ENCODE measurements at regions not wholly inside any gene's neighbourhood (a gene's known extent, or its start where the extent isn't known, plus 50 kb on each side); places are given as distances from the start of the nearest gene placed in this dataset.
A peak's percentile ranks its signal among the peaks of the same experiment; 100 is the strongest.

GRCh38 chr15:66846811-66847210 lies 144.8 kb downstream of the SMAD6 start:
- Histone ChIP-seq H3K27ac (no peak overlapping the region), H3K4me3 (no peak overlapping the region)

- no peak overlapping the region for H3K27ac ChIP-seq
- no peak overlapping the region for H3K4me3 ChIP-seq
Measured at GRCh38 chr15:66847565-66847991, 145.5 kb downstream of the SMAD6 start.

GRCh38 chr15:66848116-66848515 lies 146.1 kb downstream of the SMAD6 start:
- Histone ChIP-seq H3K4me3 (no peak overlapping the region), H3K27ac (peak overlapping the region in 3 of 21 experiments; percentile 10 to 66 (median 18))

- Histone ChIP-seq H3K27ac (peak overlapping the region in 4 of 21 experiments; percentile 10 to 66 (median 29)), H3K4me3 (no peak overlapping the region)
Measured at GRCh38 chr15:66848686-66849392, 146.8 kb downstream of the SMAD6 start.

- no peak overlapping the region for H3K4me3 ChIP-seq
- H3K27ac ChIP-seq = peak overlapping the region in 5 of 21 experiments; percentile 9 to 66 (median 40)
Measured at GRCh38 chr15:66849393-66849745, 147.3 kb downstream of the SMAD6 start.

- Histone ChIP-seq H3K4me3 (no peak overlapping the region), H3K27ac (peak overlapping the region in 7 of 21 experiments; percentile 9 to 66 (median 40))
Measured at GRCh38 chr15:66849746-66850077, 147.7 kb downstream of the SMAD6 start.

- Histone ChIP-seq H3K27ac (peak overlapping the region in 8 of 21 experiments; percentile 9 to 71 (median 43)), H3K4me3 (no peak overlapping the region)
Measured at GRCh38 chr15:66850078-66850991, 148.3 kb downstream of the SMAD6 start.

GRCh38 chr15:66850996-66851310 lies 148.9 kb downstream of the SMAD6 start:
- no peak overlapping the region for H3K4me3 ChIP-seq
- peak overlapping the region in 3 of 21 experiments; percentile 1 to 71 (median 36) for H3K27ac ChIP-seq

GRCh38 chr15:66851311-66852063 lies 149.5 kb downstream of the SMAD6 start:
- H3K27ac ChIP-seq = peak overlapping the region in 7 of 21 experiments; percentile 1 to 71 (median 28)
- H3K4me3 ChIP-seq = no peak overlapping the region

GRCh38 chr15:66852064-66852905 lies 150.2 kb downstream of the SMAD6 start:
- H3K27ac ChIP-seq = peak overlapping the region in 5 of 21 experiments; percentile 5 to 71 (median 28)
- H3K4me3 ChIP-seq = no peak overlapping the region

GRCh38 chr15:66854012-66854965 lies 152.3 kb downstream of the SMAD6 start:
- no peak overlapping the region for H3K4me3 ChIP-seq
- H3K27ac ChIP-seq = no peak overlapping the region

- H3K4me3 ChIP-seq = no peak overlapping the region
- H3K27ac ChIP-seq = no peak overlapping the region
Measured at GRCh38 chr15:66855041-66855440, 153.0 kb downstream of the SMAD6 start.

GRCh38 chr15:66857694-66858093 lies 155.7 kb downstream of the SMAD6 start:
- H3K27ac ChIP-seq = no peak overlapping the region

GRCh38 chr15:66858423-66859207 lies 156.6 kb downstream of the SMAD6 start:
- Histone ChIP-seq H3K4me3 (no peak overlapping the region), H3K27ac (no peak overlapping the region)

More at GRCh38 chr15:66857694-66858093, 155.7 kb downstream of the SMAD6 start:
- no peak overlapping the region for H3K4me3 ChIP-seq

GRCh38 chr15:66859688-66860253 lies 157.7 kb downstream of the SMAD6 start:
- H3K27ac ChIP-seq = no peak overlapping the region
- H3K4me3 ChIP-seq = no peak overlapping the region

GRCh38 chr15:66860844-66861243 lies 158.8 kb downstream of the SMAD6 start:
- Histone ChIP-seq H3K4me3 (no peak overlapping the region), H3K27ac (no peak overlapping the region)
